GM21825 (cell line): ENCODE measurements at regions not wholly inside any gene's neighbourhood (a gene's known extent, or its start where the extent isn't known, plus 50 kb on each side); places are given as distances from the start of the nearest gene placed in this dataset.
"Not testable (repeated sequence)": the region's sequence is repeated elsewhere in the genome, so short reads cannot be mapped to it uniquely, and the experiment has no call there.

Source experiments
- ATAC-seq: cut with Tn5 transposase; IDR thresholded peaks from one replicate; pipeline ENCODE4 v1.9.1; 2021; ENCODE audit warnings: mild to moderate bottlenecking, moderate library complexity; ENCODE audit not compliant: unreplicated experiment

GRCh38 chr5:138702166-138703077 is 50.8 kb upstream of the CTNNA1 start:
- no peak for ATAC-seq

DNA sequence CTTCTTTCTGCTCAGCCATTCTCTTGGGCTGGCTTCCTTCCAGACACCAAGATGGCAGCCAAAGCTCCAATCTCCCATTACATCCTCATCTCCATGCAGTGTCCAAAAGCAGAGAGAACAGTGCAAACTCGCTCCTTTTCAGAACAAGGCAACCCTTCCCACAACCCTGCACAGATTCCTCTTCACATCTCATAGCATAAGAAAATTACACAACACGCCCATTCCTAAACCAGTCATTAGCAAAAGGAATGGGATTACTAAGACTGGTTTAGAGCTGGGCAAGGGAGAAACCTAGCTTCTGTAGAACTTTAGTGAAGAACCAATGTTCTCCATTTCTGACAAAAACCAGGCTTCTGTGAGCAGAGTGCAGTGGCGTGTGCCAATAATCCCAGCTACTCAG is 51.5 kb upstream of the CTNNA1 start:
- ATAC-seq, result no peak

DNA sequence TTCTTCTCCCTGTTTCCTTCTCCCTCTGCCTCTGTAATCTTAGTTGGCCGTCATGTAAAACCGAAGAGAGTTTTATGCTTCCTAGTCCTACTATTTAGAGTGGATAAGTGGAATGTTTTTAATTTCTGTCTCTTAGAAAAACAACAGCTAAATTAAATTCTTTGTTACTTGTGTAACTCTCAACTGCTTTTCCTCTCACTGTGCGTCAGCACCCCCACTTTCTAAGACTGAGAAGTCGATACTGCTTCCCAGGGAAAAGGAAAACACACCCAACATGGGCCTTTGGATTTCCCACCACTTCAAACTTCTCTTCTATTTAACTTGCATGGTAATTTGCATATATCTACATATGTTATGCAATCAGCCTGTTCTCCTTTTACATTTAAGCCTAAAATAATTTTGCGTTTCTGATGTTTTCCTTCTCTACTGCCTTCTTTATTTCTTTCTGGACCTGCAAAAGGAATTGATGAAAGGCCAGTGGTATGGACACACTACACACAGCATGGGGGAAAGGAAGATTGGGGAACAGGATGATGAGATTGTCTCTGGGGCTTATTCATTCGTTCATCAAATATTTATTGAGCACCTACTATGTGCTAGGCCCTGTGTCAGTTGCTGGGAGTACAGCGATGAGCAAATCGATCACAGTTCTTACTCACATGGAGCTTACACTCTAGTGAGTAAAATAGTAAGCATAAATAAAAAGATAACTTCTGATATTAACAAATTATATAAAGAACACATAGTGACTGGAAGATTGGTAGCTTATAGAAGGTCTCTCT is 52.5 kb upstream of the CTNNA1 start:
- ATAC-seq, result no peak

DNA sequence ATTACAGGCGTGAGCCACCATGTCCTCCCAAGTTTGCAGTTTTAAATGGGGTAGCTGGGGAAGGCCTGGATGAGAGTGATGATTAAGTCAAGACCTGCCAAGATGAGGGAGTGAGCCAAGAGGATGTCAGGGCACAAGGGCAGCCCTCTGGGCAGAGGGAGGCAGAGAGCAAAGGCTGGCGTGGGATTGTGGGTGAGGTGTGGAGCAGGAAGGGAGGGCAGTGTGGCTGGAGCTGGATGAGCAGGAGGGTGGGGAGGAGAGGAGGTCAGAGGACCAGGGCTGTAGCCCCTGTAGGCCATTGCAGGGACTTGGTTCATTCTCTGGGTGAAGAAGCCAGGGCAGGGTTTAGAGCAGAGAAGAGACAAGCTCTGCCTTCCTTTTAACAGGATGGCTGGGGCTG is 53.7 kb upstream of the CTNNA1 start:
- ATAC-seq, result no peak

DNA sequence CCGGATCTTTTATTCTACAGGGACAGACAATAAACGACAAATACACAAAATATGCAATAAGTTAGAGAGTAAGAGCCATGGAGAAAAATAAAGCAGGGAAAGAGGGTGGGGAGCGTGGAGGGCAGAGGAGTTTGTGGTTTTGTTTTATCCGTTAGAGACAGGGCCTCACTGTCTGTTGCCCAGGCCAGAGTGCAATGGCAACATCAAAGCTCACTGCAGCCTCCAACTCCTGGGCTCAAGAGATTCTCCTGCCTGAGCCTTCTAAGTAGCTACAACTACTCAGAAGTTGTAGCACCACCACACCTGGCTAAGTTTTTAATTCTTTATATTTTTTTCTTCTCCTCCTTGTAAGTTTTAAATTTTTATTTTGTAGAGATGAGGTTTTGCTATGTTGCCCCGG is 54.5 kb upstream of the CTNNA1 start:
- ATAC-seq, result no peak

GRCh38 chr5:138697720-138698360 is 55.4 kb upstream of the CTNNA1 start:
- no peak for ATAC-seq

DNA sequence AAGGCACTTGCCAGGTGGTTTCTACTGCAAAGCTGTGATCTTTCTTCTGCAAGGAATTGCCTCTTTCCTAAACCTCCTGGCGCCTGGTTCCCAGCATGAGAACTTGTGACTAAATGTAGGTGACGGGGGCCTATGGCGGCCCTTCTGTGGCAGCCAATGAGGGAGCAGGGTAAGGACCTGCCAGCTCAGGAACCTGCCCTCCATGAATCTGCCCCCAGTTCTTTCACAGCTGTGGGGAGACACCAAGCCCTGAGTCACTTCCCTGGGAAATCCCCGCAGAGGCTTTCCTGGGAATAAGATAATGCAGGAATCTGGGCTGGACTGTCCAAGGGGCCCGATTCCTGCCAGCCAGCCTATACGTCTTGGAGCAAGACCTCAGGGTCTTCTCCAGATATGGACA is 56.7 kb upstream of the CTNNA1 start:
- ATAC-seq, result no peak

DNA sequence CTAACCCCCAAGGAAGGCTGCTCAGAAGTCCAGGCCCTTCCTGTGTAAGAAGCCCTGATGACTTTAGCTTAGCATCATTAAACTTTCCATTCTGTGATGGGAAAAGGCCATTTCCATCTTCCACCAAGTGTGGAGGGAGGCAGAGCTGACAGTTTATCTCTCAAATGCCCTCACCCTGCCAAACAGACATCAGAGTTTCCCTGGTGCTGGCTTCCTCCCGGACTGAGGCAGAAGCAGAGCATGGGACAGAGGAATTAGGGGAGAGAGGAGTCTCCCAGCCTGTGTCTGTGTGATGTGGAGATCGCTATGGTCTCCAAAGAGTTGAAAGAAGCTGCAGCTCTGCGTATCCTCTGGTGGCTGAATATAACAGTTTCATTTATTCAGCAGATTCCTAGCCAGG is 57.4 kb upstream of the CTNNA1 start:
- no peak for ATAC-seq

DNA sequence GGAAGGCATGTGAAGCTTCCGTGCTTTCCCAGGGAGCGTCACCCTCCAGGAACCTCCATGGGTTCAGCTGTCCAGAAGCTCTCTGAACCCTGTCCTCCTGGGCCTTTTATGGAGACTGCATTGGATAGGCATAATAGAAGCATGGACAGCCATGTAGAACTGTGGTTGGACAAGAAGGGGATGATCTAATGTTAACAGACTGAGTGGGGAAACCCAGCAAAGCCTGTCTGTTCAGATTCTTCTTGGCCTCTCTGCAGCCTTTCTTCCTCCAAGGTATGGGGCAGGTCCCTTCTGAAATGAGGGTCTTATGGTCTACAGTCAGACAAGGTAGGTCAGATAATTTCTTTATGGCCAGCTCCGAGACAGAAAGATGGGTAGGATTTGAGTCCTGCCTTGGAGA is 59.1 kb upstream of the CTNNA1 start:
- no peak for ATAC-seq

DNA sequence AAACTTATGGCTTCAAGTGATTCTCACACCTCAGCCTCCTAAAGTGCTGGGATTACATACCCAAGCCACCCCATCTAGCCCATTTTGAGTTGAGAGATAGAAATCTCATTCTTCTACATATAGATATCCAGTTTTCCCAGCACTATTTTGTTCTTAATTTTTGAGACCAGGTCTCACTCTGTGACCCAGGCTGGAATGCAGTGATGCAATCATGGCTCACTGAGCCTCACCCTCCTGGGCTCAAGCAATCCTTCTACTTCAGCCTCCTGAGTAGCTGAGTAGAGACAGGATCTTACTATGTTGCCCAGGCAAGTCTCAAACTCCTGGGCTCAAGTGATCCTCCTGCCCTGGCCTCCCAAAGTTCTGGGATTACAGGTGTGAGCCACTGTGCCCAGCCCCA is 60.9 kb upstream of the CTNNA1 start:
- no peak for ATAC-seq

DNA sequence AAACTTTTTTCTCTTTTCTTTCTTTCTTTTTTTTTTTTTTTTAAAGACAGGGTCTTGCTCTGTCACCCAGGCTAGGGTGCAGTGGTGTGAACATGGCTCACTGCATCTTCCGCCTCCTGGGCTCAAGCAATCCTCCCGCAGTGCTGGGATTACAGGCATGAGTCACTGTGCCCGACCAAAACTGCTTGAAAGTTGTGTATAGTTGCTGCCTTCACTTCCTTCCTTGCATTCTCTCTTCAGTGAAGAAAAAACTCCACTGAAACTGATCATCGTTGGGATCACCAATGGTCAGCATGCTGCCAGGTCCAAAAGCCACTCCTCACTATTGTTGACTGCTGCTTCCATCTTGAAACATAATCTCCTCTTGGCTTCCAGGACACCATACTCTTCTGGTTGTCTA is 66.6 kb upstream of the CTNNA1 start:
- no peak for ATAC-seq

GRCh38 chr5:138685193-138685745 is 68.0 kb upstream of the CTNNA1 start:
- ATAC-seq, result no peak

- ATAC-seq, result not testable (repeated sequence)
Measured at GRCh38 chr5:138682462-138682861, 70.8 kb upstream of the CTNNA1 start.

DNA sequence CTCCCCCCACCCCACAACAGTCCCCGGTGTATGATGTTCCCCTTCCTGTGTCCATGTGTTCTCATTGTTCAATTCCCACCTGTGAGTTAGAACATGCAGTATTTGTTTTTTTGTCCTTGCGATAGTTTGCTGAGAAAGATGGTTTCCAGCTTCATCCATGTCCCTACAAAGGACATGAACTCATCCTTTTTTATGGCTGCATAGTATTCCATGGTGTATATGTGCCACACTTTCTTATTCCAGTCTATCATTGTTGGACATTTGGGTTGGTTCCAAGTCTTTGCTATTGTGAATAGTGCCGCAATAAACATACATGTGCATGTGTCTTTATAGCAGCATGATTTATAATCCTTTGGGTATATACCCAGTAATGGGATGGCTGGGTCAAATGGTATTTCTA is 74.4 kb upstream of the CTNNA1 start:
- ATAC-seq, result not testable (repeated sequence)

- no peak for ATAC-seq
Measured at GRCh38 chr5:138677782-138678181, 75.4 kb upstream of the CTNNA1 start.

GRCh38 chr5:138676556-138677193 is 76.5 kb upstream of the CTNNA1 start:
- no peak for ATAC-seq

- ATAC-seq, result no peak
Measured at GRCh38 chr5:138676002-138676401, 77.2 kb upstream of the CTNNA1 start.

DNA sequence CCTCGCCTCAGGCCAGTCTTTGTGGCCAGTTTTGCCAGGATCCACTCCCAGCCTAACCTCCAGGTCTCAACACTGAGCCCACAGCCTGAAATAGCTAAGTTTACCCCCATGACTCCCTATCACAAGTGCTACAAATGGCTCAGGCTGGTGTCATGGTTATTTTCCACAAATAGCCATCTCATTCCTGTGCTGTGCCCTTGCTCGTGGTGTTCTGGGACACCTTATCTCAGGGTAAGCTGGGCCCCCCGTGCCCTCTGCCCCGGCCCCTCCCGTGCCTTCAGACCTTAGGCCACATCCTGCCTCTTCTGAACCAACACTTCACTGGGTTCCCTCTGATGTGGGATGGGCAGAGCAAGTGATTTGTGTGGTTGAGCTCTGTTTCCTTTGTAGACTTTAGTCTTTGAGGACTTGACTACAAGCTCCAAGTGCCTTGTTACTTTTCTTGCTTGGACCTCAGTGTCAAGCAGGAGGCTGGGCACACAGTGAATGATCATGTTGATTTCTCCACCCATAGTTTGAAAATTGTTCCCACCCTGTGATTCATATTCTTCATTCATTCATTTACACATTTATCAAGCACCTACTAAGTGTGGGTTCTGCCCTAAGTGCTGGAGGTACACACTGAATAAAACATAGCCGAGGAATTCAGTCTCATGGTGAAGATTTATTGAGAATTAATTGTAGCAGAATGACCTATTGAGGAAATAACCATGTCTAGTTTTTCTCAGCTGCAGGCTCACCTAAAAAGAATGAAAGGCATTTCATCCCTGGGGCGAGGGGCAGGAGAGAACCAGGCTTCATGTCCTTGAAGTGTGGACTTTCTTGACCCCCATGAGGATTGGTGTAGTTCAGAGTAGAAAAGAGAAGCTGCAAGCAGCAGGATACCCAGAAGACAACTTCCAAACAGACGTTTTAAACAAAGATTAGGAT is 84.5 kb upstream of the CTNNA1 start:
- ATAC-seq, result no peak

DNA sequence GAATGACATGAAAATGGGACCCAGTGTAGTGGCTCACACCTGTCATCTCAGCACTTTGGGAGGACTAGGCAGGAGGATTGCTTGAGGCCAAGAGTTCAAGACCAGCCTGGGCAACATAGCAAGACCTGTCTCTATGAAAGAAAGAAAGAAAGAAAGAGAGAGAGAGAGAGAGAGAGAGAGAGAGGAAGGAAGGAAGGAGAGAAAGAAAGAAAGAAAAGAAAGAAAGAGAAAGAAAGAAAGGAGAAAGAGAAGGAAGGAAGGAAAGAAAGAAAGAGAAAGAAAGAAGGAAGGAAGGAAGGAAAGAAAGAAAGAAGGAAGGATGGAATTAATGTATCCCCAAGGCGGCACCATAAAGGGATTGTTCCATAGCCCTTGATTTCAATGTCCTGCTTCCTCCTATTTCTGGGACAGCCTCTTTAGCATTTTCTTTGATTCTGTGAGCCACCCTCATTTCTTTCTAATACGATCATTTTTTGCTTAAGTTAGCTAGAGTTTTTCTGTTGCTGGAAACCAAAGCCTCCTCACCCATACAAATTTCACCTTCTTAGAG is 85.4 kb upstream of the CTNNA1 start:
- not testable (repeated sequence) for ATAC-seq
